GM19468 (cell line): ENCODE measurements at regions not wholly inside any gene's neighbourhood (a gene's known extent, or its start where the extent isn't known, plus 50 kb on each side); places are given as distances from the start of the nearest gene placed in this dataset.

Experiments used
- ATAC-seq: cut with Tn5 transposase; IDR thresholded peaks from one replicate; pipeline ENCODE4 v1.9.1; 2021; ENCODE audit warnings: mild to moderate bottlenecking, moderate library complexity, moderate number of reproducible peaks; ENCODE audit not compliant: unreplicated experiment; ENCODE audit errors: extremely low read depth

DNA sequence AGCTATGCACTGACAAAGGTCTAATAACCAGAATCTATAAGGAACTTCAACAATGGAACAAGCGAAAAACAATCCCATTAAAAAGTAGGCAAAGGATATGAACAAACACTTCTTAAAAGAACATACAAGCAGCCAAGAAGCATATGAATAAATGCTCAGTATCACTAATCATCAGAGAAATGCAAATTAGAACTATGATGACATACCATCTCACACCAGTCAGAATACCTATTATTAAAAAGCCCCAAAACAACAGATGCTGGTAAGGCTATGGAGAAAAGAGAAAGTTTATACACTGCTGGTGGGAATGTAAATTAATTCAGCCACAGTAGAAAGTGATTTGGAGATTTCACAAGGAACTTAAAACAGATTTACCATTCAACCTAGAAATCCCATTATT, 211.8 kb downstream of the EDN1 start:
- ATAC-seq = no peak

DNA sequence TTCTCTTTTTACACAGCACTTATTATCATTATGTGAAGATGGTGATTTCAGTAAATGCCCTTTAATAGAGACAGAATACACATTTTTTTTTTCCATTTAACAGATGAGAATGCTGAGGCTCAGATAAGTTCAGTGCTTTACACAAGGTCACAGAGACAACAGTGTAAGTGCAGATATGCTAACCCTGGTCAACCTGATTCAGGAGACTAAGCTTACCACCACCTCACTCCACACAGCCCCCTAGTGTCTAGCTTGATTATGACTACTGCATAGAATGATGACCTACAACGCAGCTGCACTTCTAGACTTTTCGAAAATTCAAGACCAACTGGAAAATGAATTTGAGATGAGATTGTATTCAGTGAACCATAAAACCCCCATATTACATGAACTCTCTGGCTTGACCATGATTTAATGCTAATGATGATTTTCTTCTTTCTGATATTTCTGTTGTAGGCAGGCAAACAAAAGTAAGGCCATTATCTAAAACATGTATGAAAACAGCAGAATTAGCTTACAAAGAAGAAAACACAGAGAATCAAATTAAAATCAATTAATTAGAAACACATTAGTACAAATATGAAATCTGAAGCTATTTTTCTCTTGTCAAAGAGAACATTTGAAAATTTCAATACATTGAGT, 212.1 kb upstream of the PHACTR1 start:
- no peak for ATAC-seq

DNA sequence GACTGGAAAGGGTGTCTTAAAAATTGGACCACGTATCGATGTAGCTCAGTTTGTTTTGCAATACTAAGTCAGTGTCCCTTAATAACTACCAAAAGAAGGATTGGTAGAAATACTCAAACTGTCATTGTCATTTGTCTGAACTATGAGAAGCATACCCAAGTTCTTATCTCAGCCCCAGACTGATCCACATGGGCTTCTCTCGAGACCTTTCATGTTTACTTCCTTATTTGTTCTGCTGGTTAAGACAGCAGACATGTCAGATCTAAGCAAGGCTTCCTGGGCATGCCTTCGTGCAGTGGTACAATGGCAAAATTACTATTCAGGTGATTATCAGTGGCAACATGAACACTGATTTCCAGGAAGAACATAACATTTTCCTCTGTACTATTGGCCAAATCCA, 211.1 kb upstream of the PHACTR1 start:
- no peak for ATAC-seq

DNA sequence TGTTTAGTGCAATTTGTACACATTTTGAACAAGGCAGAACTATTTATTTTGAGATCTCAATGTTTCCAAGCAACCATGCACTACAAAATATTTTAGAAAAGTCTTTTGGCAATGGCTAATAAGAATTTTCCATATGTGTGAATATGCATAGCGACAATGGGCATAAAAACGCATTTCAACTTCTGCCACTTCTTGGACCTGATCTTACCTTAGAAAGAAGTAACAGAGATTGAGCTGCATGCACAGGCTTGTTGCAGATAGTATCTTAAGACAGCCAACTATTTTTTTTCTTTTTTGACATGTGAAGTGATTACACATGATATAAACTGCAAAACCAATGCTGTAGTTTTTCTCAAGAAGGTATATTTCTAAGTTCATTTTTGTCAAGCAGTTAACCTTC, 210.4 kb upstream of the PHACTR1 start:
- ATAC-seq = no peak

DNA sequence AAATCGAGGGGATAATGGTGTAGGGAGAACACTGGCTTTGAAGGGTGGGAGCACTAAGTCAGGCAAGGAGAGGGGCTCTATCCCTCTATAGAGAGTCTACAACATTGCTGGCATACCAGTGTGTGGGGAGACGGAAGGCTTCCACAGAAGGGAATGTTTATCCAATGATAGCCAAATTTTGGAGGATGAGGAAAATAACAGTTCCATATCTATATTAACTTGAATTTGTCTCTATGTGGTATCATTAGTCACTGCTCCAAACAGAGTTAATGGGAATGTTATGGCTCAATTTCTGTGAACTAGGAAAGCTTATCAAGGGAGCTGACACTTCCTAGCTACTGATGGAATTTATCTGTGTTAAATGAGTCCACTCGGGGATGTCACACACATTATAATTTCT, 208.9 kb upstream of the PHACTR1 start:
- no peak for ATAC-seq

DNA sequence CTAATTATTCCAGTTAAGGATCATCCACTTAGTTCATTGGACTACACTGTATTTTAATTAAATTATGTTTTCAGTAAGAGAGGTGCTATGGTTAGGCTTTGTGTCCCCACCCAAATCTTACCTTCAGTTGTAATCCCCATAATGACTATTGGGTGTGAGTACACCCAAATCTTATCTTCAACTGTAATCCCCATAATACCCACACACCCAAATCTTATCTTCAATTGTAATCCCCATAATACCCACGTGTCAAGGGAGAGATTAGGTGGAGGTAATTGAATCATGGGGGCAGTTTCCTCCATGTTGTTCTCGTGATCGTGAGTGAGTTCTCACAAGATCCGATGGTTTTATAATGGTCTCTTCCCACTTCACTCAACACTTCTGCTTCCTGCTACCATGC, 208.0 kb upstream of the PHACTR1 start:
- ATAC-seq = no peak

DNA sequence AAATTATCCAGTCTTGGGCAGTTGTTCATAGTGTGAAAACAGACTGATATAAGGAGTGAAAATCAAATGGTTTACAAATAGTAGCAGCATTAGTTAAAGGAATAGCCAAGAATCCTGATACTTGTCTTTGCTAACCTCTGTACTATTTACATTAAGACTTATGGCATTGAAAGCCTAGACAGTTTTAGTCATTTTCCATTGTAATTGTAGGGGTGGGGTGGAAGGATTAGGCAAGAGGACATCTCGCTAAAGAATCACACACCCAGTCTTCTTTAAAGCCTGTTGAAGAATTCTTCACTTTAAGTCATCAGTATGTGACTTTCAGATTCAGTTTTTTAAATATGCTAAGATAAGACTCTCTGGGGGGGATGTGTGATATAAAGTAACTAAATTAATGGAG, 207.5 kb upstream of the PHACTR1 start:
- no peak for ATAC-seq

DNA sequence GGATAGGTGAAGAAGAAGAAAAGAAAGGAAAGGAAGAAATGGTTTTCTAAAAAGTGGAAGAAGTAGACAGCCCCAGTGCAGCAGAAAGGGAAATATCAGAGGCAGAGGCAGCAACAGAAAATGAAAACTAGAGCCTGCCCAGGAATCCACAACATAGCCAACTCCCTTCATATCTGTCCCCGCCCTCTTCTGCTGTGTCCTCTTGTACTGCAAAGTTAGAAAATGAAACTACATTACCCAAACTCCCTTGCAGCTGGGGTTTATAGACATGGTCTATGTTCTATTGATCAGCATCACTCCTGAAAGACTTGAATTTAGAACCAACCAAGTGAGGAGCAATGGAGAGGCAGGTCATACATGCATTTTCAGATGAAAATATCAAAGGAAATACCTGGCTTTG, 200.5 kb upstream of the PHACTR1 start:
- ATAC-seq = no peak

DNA sequence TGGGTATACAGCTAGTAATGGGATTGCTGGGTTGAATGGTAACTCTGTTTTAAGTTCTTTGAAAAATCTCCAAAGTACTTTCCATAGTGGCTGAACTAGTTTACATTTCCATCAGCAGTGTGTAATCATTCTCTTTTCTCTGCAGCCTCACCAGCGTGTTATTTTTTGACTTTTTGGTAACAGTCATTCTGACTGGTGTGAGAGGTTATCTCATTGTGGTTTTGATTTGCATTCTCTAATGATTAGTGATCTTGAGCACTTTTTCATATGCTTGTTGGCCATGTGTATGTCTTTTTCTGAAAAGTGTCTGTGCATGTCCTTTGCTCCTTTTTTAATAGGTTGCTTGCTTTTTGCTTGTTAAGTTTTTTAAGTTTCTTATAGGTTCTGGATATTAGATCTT, 194.2 kb upstream of the PHACTR1 start:
- no peak for ATAC-seq

DNA sequence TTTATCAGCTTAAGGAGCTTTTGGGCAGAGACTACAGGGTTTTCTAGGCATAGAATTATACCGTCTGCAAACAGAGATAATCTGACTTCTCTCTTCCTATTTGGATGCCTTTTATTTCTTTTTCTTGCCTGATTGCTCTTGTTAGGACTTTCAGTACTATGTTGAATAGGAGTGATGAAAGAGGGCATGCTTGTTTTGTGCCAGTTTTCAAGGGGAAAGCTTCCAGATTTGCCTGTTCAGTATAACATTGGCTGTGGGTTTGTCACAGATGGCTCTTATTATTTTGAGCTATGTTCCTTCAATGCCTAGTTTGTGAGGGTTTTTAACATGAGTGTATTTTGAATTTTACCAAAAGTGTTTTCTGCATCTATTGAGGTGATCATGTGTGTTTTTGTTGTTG, 192.8 kb upstream of the PHACTR1 start:
- ATAC-seq = no peak

DNA sequence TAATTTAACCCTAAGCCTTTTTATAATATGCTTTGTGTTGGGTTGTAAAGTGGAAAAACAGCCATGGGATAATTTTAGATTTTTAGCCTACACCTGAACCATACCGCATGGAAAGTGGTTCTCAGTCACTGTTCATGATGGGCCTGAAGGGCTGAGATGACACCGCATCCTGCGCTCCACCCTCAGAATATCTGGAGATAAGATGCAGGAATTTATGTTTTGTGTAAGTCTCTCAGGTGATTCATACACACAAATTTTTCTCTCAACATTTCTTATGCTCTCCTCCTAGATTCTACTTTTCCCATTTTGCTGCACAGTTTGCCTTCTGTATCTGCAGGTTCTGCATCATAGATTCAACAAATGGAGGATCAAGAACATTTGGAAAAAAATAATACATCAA, 191.3 kb upstream of the PHACTR1 start:
- no peak for ATAC-seq

DNA sequence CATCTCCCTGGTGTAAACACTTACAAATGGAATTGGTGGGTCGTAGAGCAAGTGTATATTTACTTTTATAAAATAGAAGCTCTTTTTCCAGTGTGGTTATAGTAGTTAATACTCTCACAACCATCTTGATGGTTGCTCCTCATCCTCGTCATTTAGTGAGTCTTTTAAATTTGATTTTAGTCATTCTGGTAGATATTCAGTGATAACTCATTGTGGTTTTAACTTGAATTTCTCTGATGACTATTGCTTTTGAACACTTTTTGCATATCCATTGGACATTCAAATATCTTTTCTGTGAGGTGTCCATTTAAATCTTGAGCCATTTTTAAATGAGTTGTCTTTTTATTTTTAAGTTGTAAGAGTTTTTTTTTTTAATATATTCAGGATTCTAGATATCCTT, 189.2 kb upstream of the PHACTR1 start:
- ATAC-seq = no peak

DNA sequence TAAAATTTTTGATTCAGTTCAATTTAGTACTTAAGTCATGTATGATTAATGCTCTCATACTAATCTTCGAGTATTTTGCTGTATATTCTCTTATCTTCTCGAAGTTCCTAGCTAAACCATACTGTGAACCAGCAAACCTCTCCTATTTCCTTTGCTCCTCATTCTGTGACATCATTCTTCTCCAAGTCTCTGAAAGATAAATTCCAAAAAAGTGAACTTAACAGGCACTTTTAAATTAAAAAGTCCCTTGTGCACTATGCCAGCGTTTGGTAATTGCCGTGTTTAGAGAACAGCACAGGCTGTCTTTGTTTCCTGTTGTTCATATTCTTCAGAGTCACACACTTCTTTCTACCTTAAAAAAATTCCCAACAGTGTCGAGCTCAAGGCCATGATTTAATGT, 188.4 kb upstream of the PHACTR1 start:
- no peak for ATAC-seq

DNA sequence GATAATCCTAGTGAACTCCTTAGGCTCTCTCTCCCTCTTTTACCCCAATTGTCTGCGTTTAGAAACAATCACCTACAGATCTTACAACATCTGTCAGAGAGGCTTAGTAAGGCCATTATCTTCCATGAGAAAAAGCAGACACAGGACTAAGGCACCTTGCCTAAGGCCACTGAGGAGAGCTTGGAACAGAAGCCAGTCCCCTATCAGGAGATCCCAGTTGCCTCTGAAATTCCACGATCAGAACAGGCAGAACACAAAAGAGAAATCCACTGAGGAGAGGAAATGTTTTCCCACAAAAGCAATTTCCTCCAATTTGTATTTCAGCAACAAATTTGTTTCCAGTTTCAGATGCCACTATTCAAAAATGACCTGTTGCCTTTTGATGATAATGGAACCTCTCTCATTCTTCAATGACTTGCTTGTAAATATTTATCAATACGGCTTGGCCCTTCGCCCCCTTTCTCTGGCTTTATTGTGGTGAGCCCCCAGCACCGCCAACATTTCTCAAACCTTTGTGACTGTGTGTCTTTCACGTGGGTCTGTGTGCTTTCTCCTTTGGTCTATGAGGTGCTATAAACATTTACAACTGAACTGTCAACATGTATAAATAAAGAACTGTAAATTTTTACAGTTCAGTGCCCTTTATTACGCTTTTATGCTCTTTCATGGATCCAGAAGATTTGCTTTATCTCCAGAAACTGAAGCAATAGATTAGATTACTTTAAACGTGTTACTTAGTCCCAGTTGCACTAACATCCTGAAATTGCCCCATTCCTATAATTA, 187.8 kb upstream of the PHACTR1 start:
- ATAC-seq = no peak

DNA sequence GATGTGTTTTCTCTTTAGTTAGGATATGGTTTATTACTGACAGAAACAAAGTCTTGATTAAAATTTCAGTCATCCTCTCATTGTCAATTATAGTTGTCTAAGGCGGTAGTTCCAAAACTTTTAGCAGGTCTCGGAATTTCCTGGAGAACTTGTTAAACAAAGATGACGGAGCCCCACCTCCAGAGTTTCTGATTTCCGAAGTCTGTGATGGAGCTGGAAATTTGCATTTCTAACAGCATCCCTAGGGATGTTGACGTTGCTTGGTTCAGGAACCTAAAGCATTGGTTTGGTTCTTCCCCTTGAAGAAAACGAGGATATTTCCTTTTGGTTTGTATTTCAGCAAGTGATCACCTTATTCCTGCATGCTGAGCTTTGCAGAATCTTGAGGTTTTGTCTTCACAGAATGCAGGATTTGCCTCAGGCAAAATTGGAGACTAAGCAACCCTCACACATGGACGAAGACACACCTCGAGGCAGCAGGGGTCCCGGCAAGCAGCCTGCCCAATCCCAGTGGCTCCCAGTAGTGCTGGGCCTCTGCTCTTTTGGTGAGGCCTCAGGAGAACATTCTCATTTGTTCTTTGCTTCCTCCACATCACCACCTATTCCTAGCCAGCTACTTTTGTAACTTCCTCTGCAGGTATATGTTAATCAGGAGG, 187.1 kb upstream of the PHACTR1 start:
- ATAC-seq = no peak

DNA sequence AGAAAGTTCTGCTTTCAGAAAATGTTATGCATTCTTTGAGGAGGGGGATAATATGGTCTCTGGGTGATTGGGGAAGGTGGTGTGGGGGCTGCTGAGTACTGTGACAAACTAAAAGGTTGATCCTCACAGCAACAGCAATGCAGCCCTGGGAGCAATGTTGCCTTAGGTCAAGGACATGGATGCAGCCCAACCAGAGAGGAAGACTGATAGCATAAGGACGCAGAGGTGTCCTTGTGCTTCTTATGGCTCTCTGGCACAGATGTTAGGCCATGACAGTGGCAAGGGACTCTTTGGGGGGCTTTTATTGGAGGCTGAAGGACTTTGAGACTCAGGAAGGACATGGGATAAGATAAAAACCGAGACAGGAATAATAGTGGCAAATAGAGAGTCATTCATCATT, 186.2 kb upstream of the PHACTR1 start:
- no peak for ATAC-seq

DNA sequence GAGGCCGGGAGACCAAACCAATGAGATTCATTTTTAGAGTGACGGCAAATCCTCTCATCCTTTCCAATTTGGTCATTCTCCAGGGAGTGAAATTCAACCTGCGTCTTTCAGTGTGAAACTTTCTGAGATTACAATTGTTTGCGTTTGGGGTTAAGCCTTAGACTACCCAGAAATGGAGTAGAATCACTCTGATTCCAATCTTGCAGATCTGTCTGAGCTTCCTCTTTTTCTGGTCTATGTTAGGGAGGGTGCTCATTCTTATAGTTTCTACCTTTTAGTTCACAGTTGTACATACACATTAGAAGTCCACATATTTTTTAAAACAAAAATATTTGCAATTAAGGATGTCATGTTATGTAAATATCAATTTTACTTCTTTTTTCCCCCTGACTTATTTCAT, 183.0 kb upstream of the PHACTR1 start:
- ATAC-seq = no peak

DNA sequence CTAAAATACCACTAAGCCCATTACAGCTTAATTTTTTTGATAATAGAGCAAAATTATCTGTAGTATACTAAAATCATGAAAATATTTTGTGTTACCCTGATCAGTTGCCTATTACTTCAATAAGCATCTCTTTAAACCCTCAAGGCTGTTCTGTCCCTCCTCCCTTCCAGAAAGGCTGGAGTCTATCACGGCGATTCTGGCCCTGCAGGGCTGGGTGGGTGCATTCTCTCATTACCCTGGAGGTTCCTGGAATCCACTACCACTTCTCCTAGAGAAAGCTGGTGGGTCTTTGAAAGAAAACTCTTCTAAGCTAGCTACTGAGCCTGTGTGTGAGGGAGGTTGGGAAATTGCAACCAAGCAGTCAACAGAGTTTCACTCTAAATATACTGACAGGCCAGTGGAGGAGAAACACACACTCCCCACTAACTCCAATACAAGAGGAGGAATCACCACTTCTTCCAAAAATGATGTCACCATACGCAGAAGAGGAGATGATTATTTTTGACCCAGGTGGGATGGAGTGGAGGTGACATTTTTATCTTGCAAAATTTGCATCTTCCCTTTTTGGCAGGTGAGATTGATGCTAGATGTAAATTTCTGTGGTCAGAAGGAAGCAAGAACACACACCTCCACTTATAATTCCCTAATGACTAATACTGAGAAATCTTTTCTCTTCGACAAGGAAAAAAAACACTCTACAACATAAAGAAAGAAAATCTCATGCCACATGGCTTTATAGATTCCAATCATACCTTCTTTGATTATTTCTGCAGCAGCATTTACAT, 182.3 kb upstream of the PHACTR1 start:
- no peak for ATAC-seq

DNA sequence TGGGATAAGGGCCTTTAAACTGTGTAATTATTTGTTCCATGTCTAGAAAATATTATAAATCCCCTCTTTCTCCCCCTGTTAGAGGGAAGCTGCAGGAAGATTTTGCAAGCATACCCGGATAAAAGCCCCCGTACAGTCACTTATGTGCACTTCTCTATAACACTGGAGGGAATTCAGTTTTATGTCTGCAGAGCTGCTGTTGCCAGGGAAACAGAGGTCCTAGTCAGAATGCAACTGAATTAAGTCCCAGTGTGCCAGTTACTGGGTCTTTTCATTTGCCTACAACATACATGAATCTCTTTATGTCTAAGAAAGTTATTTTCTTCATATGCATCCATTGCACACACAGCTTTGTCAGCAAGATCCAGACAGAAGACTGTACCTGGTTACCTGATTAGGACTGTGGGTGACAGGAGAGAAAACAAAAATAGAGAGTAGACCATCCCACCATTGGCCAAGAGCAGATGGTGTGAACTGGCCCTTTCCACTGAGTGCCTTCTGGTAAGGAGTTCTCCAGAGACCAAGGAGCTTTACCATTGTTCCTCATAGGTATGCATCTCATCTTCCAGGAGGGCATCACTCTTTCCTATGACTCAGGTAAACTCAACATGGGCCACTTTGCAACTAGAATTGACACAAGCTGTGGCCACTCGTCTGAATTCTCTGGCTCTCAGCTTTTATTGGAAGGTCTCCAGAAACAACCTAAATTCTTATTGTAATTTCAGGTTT, 180.8 kb upstream of the PHACTR1 start:
- ATAC-seq = no peak

DNA sequence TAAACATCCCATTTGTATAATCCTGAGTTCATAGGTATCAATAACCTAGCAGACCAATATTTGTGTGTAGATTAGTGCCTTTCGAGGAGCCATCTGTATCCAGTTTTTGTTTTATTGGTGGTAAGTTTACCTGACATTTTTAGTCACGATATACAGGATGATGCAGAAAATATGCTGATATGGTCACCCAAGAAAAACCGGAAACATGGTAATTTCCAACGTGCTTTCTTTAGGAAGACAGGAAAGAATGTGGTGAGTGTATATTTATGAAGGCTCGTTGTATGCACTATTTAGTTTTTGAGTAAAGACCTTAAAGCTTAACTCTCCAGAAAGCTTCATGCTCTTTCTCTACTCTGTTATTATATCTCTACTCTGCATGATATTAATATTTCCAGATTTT, 180.2 kb upstream of the PHACTR1 start:
- ATAC-seq = no peak
